GM12872 (cell line): ENCODE measurements at regions not wholly inside any gene's neighbourhood (a gene's known extent, or its start where the extent isn't known, plus 50 kb on each side); places are given as distances from the start of the nearest gene placed in this dataset.

Experiments used
- CTCF ChIP-seq: IDR thresholded peaks from 3 replicates; pipeline ENCODE4 v1.5.1; 2011; ENCODE audit warnings: low read depth, mild to moderate bottlenecking, low read length, moderate library complexity; ENCODE audit not compliant: insufficient read depth

GRCh38 chr7:149635561-149636329, 137.6 kb downstream of the ZNF467 start:
- TF ChIP-seq CTCF = no peak

GRCh38 chr7:149633976-149634945, 136.7 kb upstream of the ZNF746 start:
- TF ChIP-seq CTCF = no peak

GRCh38 chr7:149627911-149628310, 130.3 kb upstream of the ZNF746 start:
- no peak for TF ChIP-seq CTCF

- TF ChIP-seq CTCF = no peak
Measured at GRCh38 chr7:149626972-149627371, 129.4 kb upstream of the ZNF746 start.

GRCh38 chr7:149625947-149626392, 128.4 kb upstream of the ZNF746 start:
- TF ChIP-seq CTCF = no peak

GRCh38 chr7:149625340-149625946, 127.8 kb upstream of the ZNF746 start:
- peak; percentile 75 for TF ChIP-seq CTCF
